H9 (cell line): ENCODE measurements at regions not wholly inside any gene's neighbourhood (a gene's known extent, or its start where the extent isn't known, plus 50 kb on each side); places are given as distances from the start of the nearest gene placed in this dataset.

Experiments used
- DNase-seq: peaks from one replicate; pipeline ENCODE4 v3.0.0-alpha.2; 2017
- H2AFZ ChIP-seq: one replicate; pipeline ENCODE4 v1.6.1; 2013; ENCODE audit warnings: mild to moderate bottlenecking, low read length, control low read depth, moderate library complexity
- H2AK5ac ChIP-seq: 2 replicates; pipeline ENCODE4 v1.6.1; 2013; ENCODE audit warnings: low read length, control low read depth, mixed read lengths; ENCODE audit not compliant: insufficient read length
- H2BK120ac ChIP-seq: one replicate; pipeline ENCODE4 v1.6.1; 2013; ENCODE audit warnings: low read depth, mild to moderate bottlenecking, low read length, control low read depth, inconsistent platforms; ENCODE audit not compliant: poor library complexity, severe bottlenecking
- H2BK12ac ChIP-seq: 2 replicates; pipeline ENCODE4 v1.6.1; 2013; ENCODE audit warnings: low read length, control low read depth, mixed read lengths, low read depth; ENCODE audit not compliant: insufficient read length
- H2BK15ac ChIP-seq: 2 replicates; pipeline ENCODE4 v1.6.1; 2013; ENCODE audit warnings: low read depth, low read length, control low read depth
- H2BK20ac ChIP-seq: one replicate; pipeline ENCODE4 v1.6.1; 2013; ENCODE audit warnings: low read depth, mild to moderate bottlenecking, low read length, control low read depth, inconsistent platforms; ENCODE audit not compliant: poor library complexity, severe bottlenecking
- H2BK5ac ChIP-seq: 2 replicates; pipeline ENCODE4 v1.6.1; 2013; ENCODE audit warnings: low read length, control low read depth, mixed read lengths; ENCODE audit not compliant: insufficient read length
- H3K14ac ChIP-seq: 2 replicates; pipeline ENCODE4 v1.6.1; 2013; ENCODE audit warnings: low read length, control low read depth; ENCODE audit not compliant: insufficient read depth
- H3K18ac ChIP-seq: 2 replicates; pipeline ENCODE4 v1.6.1; 2013; ENCODE audit warnings: low read depth, mild to moderate bottlenecking, mixed read lengths, low read length, control low read depth; ENCODE audit not compliant: insufficient read length
- H3K23ac ChIP-seq: 2 replicates; pipeline ENCODE4 v1.6.1; 2013; ENCODE audit warnings: low read length, control low read depth, mixed read lengths, low read depth; ENCODE audit not compliant: insufficient read length
- H3K23me2 ChIP-seq: 2 replicates; pipeline ENCODE4 v1.6.1; 2013; ENCODE audit warnings: low read depth, mild to moderate bottlenecking, mixed read lengths, low read length, control low read depth; ENCODE audit not compliant: insufficient read length, poor library complexity, severe bottlenecking
- H3K27ac ChIP-seq: 2 replicates; pipeline ENCODE4 v1.5.1; 2013; ENCODE audit warnings: low read length, control low read depth, mixed read lengths, low read depth; ENCODE audit not compliant: insufficient read length
- H3K27me3 ChIP-seq: 2 replicates; pipeline ENCODE4 v1.6.1; 2013; ENCODE audit warnings: low read length, control low read depth, inconsistent platforms; ENCODE audit not compliant: insufficient read depth
- H3K4ac ChIP-seq: 2 replicates; pipeline ENCODE4 v1.6.1; 2013; ENCODE audit warnings: low read depth, mild to moderate bottlenecking, control low read depth, inconsistent platforms, low read length, moderate library complexity
- H3K4me1 ChIP-seq: 2 replicates; pipeline ENCODE4 v1.6.1; 2013; ENCODE audit warnings: low read length, control low read depth, inconsistent platforms; ENCODE audit not compliant: insufficient read depth
- H3K4me2 ChIP-seq: 2 replicates; pipeline ENCODE4 v1.6.1; 2013; ENCODE audit warnings: low read length, control low read depth, mixed read lengths; ENCODE audit not compliant: insufficient read length, insufficient read depth
- H3K56ac ChIP-seq: 2 replicates; pipeline ENCODE4 v1.6.1; 2013; ENCODE audit warnings: low read depth, mild to moderate bottlenecking, mixed read lengths, low read length, control low read depth; ENCODE audit not compliant: insufficient read length
- H3K79me1 ChIP-seq: 2 replicates; pipeline ENCODE4 v1.6.1; 2013; ENCODE audit warnings: low read depth, mild to moderate bottlenecking, moderate library complexity, low read length, control low read depth, inconsistent platforms; ENCODE audit not compliant: insufficient read depth, poor library complexity, severe bottlenecking
- H3K79me2 ChIP-seq: 2 replicates; pipeline ENCODE4 v1.6.1; 2013; ENCODE audit warnings: low read length, control low read depth, inconsistent platforms; ENCODE audit not compliant: insufficient read depth
- H3K9ac ChIP-seq: 2 replicates; pipeline ENCODE4 v1.6.1; 2013; ENCODE audit warnings: low read length, control low read depth, mixed read lengths; ENCODE audit not compliant: insufficient read length; ENCODE audit errors: extremely low read depth
- H3K9me3 ChIP-seq: one replicate; pipeline ENCODE4 v1.6.1; 2013; ENCODE audit warnings: low read depth, low read length, inconsistent platforms; ENCODE audit not compliant: control insufficient read depth
- H3T11ph ChIP-seq: one replicate; pipeline ENCODE4 v1.6.1; 2013; ENCODE audit warnings: mild to moderate bottlenecking, low read length, control low read depth, inconsistent platforms
- H4K20me1 ChIP-seq: one replicate; pipeline ENCODE4 v1.6.1; 2013; ENCODE audit not compliant: control insufficient read depth, insufficient read length, insufficient read depth
- H4K5ac ChIP-seq: 2 replicates; pipeline ENCODE4 v1.6.1; 2013; ENCODE audit warnings: low read depth, mild to moderate bottlenecking, mixed read lengths, low read length, control low read depth; ENCODE audit not compliant: insufficient read length
- H4K8ac ChIP-seq: replicated peaks from 2 replicates; pipeline ENCODE4 v1.6.1; 2013; ENCODE audit warnings: low read length, control low read depth, mixed read lengths, low read depth; ENCODE audit not compliant: insufficient read length
- H4K91ac ChIP-seq: 2 replicates; pipeline ENCODE4 v1.6.1; 2013; ENCODE audit warnings: low read depth, mild to moderate bottlenecking, moderate library complexity, mixed read lengths, low read length, control low read depth; ENCODE audit not compliant: insufficient read length
- H3K27ac Mint-ChIP-seq, 3 experiments: 2 replicates in 2 of 3; 3 replicates in 1 of 3; pipeline ENCODE4 v1.8.0; 2020 to 2021; ENCODE audit warnings: mixed read lengths in 3 of 3, mild to moderate bottlenecking in 1 of 3, moderate library complexity in 1 of 3
- H3K27me3 Mint-ChIP-seq: 2 replicates; pipeline ENCODE4 v1.8.0; 2021; ENCODE audit warnings: low read depth, mild to moderate bottlenecking, moderate library complexity, mixed read lengths
- H3K36me3 Mint-ChIP-seq, 3 experiments: 2 replicates in 2 of 3; 3 replicates in 1 of 3; pipeline ENCODE4 v1.8.0; 2020 to 2021; ENCODE audit warnings: low read depth in 3 of 3, mixed read lengths in 3 of 3; ENCODE audit not compliant: insufficient read depth in 1 of 3
- H3K4me1 Mint-ChIP-seq, 2 experiments: 2 replicates each; pipeline ENCODE4 v1.8.0; 2020; ENCODE audit warnings: mixed read lengths in 2 of 2
- H3K4me3 Mint-ChIP-seq, 2 experiments: 2 replicates in 1 of 2; 3 replicates in 1 of 2; pipeline ENCODE4 v1.8.0; 2020 to 2021; ENCODE audit warnings: mild to moderate bottlenecking in 2 of 2, mixed read lengths in 2 of 2, moderate library complexity in 1 of 2
- H3K9me3 Mint-ChIP-seq, 2 experiments: 2 replicates in 1 of 2; 3 replicates in 1 of 2; pipeline ENCODE4 v1.8.0; 2020; ENCODE audit warnings: mild to moderate bottlenecking in 2 of 2, mixed read lengths in 2 of 2, moderate library complexity in 1 of 2
- CTCF ChIP-seq: fragments of 200-600 bp; sonication (generic); conservative IDR thresholded peaks from 3 replicates; pipeline ENCODE4 v1.8.0; 2021; ENCODE audit warnings: antibody characterized with exemption, mild to moderate bottlenecking
- WGBS: extraction: QIAGEN DNeasy Blood & Tissue Kit; methylation state at CpG from one replicate; pipeline ENCODE4 v1.1.7; 2013; ENCODE audit warnings: missing lambda C conversion rate, low lambda C conversion rate, mixed read lengths; ENCODE audit not compliant: insufficient read length; ENCODE audit errors: extremely low coverage; 5-methylcytosine and 5-hydroxymethylcytosine counted together

GRCh38 chr9:103586721-103587120 is 507.4 kb upstream of the SMC2 start:
- H3K14ac ChIP-seq = no peak overlapping the region
- no peak overlapping the region for H2BK5ac ChIP-seq
- H2AFZ ChIP-seq = no peak overlapping the region
- no CpG with 5 or more reads among the region's 6 CpGs for WGBS
- H3K79me1 ChIP-seq = no peaks in the 10 kb centered on the region
- H4K91ac ChIP-seq = no peak overlapping the region
- no peaks in the 10 kb centered on the region for H3K27me3 ChIP-seq
- no peak overlapping the region for H3K56ac ChIP-seq
- no peak overlapping the region for H2BK20ac ChIP-seq
- H4K5ac ChIP-seq = no peak overlapping the region
- no peak overlapping the region for H3K23ac ChIP-seq
- H3K79me2 ChIP-seq = no peaks in the 10 kb centered on the region
- H2AK5ac ChIP-seq = no peak overlapping the region
- H3K27ac ChIP-seq = no peak overlapping the region
- H3K27ac Mint-ChIP-seq = no peak overlapping the region
- H3T11ph ChIP-seq = no peak overlapping the region
- peaks cover 11 to 16% of the 10 kb centered on the region in 2 experiments for H3K9me3 Mint-ChIP-seq
- H3K9me3 ChIP-seq = no peaks in the 10 kb centered on the region
- no peaks in the 10 kb centered on the region for H3K23me2 ChIP-seq
- peaks cover 0 to 8% (median 3%) of the 10 kb centered on the region in 3 experiments; a peak in 5 of 7 replicates for H3K36me3 Mint-ChIP-seq
- H3K4me1 ChIP-seq = no peaks in the 10 kb centered on the region
- no peak for DNase-seq
- no peak overlapping the region for H3K4me3 Mint-ChIP-seq
- no peak overlapping the region for H2BK120ac ChIP-seq
- H4K20me1 ChIP-seq = no peaks in the 10 kb centered on the region
- no peaks in the 10 kb centered on the region for H3K4me1 Mint-ChIP-seq
- H3K9ac ChIP-seq = no peak overlapping the region
- H3K4me2 ChIP-seq = no peak overlapping the region
- H2BK15ac ChIP-seq = no peak overlapping the region
- H3K18ac ChIP-seq = no peak overlapping the region
- no peaks in the 10 kb centered on the region; the same call in 1 of the 2 replicates for H3K27me3 Mint-ChIP-seq
- no peak overlapping the region for H3K4ac ChIP-seq
- no peak overlapping the region for H4K8ac ChIP-seq
- H2BK12ac ChIP-seq = no peak overlapping the region
- no peak for TF ChIP-seq CTCF
